K562 (cell line): ENCODE measurements at regions not wholly inside any gene's neighbourhood (a gene's known extent, or its start where the extent isn't known, plus 50 kb on each side); places are given as distances from the start of the nearest gene placed in this dataset.

Experiments
- ATAC-seq: fragments of 200-7000 bp; cut with Tn5 transposase; 3 replicates; pipeline ENCODE4 v1.9.1; 2020; ENCODE audit warnings: moderate library complexity
- BruUV-seq: library from RNA; stranded (reverse); fragments of 400-500 nt; replicated peaks from 2 replicates; lab custom pipeline; 2021; lab: Mats Ljungman, UMichigan
- CTCF ChIA-PET: fragments of 300-600 bp; formaldehyde crosslinking; extraction: SDS; loops from one replicate; lab custom pipeline; 2021; ENCODE audit warnings: low intra/inter-chr PET ratio; lab: Yijun Ruan, JAX
- POLR2A ChIA-PET: fragments of 300-600, 350-650 bp; sonication (Branson Sonifier 250); formaldehyde crosslinking; extraction: SDS; loops from one replicate; lab custom pipeline; 2021; ENCODE audit warnings: antibody characterized with exemption, inconsistent platforms; lab: Yijun Ruan, JAX
- DNase-seq, 4 experiments: peaks; one replicate each; pipeline versions ENCODE4 v3.0.0 to v3.0.0-alpha.2; 2011 to 2018; ENCODE audit warnings: low spot score in 3 of 4, mixed read lengths in 3 of 4; ENCODE audit errors: extremely low read depth in 1 of 4
- FAIRE-seq: peaks from 2 replicates; lab custom pipeline; 2011; peaks lifted over from hg19 to GRCh38; lab: Jason Lieb, UNC
- H2AFZ ChIP-seq: 2 replicates; pipeline ENCODE4 v1.6.0; 2011; ENCODE audit warnings: low read depth, low read length, control low read depth, inconsistent platforms
- H3K27ac ChIP-seq: fragments of 200-600 bp; 3 replicates; pipeline ENCODE4 v1.8.0; 2011; ENCODE audit warnings: low read depth, mild to moderate bottlenecking, control low read depth, inconsistent platforms, low read length, moderate library complexity, mixed read lengths; ENCODE audit errors: extremely low read depth
- H3K27me3 ChIP-seq, 2 experiments: fragments of 300-600 bp in 1 of 2; 2 replicates in 1 of 2; 3 replicates in 1 of 2; pipeline versions ENCODE4 v1.6.0 to v1.8.0; 2011; ENCODE audit warnings: inconsistent platforms in 2 of 2, low read length in 2 of 2, mild to moderate bottlenecking in 1 of 2, mixed read lengths in 1 of 2, moderate library complexity in 1 of 2; ENCODE audit not compliant: control insufficient read depth in 2 of 2, insufficient read depth in 2 of 2
- H3K36me3 ChIP-seq: fragments of 300-600 bp; 3 replicates; pipeline ENCODE4 v1.8.0; 2011; ENCODE audit warnings: mild to moderate bottlenecking, low read length, inconsistent platforms; ENCODE audit not compliant: control insufficient read depth, insufficient read depth
- H3K4me1 ChIP-seq, 2 experiments: fragments of 200-600 bp in 1 of 2; replicated peaks in 1 of 2; 2 replicates in 1 of 2; 3 replicates in 1 of 2; pipeline versions ENCODE4 v1.5.1 to v1.8.0; 2011; ENCODE audit warnings: inconsistent platforms in 2 of 2, low read length in 2 of 2, mild to moderate bottlenecking in 1 of 2, mixed read lengths in 1 of 2, moderate library complexity in 1 of 2; ENCODE audit not compliant: control insufficient read depth in 2 of 2, insufficient read depth in 2 of 2
- H3K4me2 ChIP-seq: 2 replicates; pipeline ENCODE4 v1.6.1; 2011; ENCODE audit warnings: low read length, control low read depth, inconsistent platforms, mixed read lengths; ENCODE audit not compliant: insufficient read depth
- H3K4me3 ChIP-seq: fragments of 200-600 bp; sonication (generic), shearing (Covaris generic); 2 replicates; pipeline ENCODE4 v1.5.1; 2016; ENCODE audit warnings: control low read depth, inconsistent platforms
- H3K79me2 ChIP-seq: fragments of 200-600 bp; 3 replicates; pipeline ENCODE4 v1.8.0; 2011; ENCODE audit warnings: low read length, inconsistent platforms; ENCODE audit not compliant: control insufficient read depth, insufficient read depth
- H3K9ac ChIP-seq, 2 experiments: 2 replicates each; pipeline versions ENCODE4 v1.6.0 to v1.6.1; 2011; ENCODE audit warnings: low read depth in 2 of 2, low read length in 2 of 2, control low read depth in 1 of 2, inconsistent platforms in 1 of 2, mild to moderate bottlenecking in 1 of 2, mixed read lengths in 1 of 2; ENCODE audit not compliant: insufficient read depth in 1 of 2
- H3K9me1 ChIP-seq: one replicate; pipeline ENCODE4 v1.6.0; 2011; ENCODE audit warnings: inconsistent platforms, mild to moderate bottlenecking, low read length, moderate library complexity; ENCODE audit not compliant: control insufficient read depth, insufficient read depth
- H3K9me3 ChIP-seq: replicated peaks from 2 replicates; pipeline ENCODE4 v1.5.1; 2011; ENCODE audit warnings: low read depth, low read length, inconsistent platforms; ENCODE audit not compliant: control insufficient read depth, insufficient read depth
- H4K20me1 ChIP-seq: replicated peaks from 2 replicates; pipeline ENCODE4 v1.6.1; 2011; ENCODE audit warnings: low read length, inconsistent platforms, mixed read lengths; ENCODE audit not compliant: control insufficient read depth, insufficient read depth
- HMGN3 ChIP-seq: IDR thresholded peaks from 2 replicates; pipeline ENCODE4 v1.6.1; 2011; ENCODE audit warnings: borderline replicate concordance, low read depth, mild to moderate bottlenecking, mixed read lengths, low read length; ENCODE audit not compliant: insufficient read length; ENCODE audit errors: extremely low read depth
- MAZ ChIP-seq, 2 experiments: fragments of 450-650 bp in 1 of 2; sonication (generic) in 1 of 2; formaldehyde crosslinking; IDR thresholded peaks in 1 of 2; conservative IDR thresholded peaks in 1 of 2; 2 replicates each; pipeline versions ENCODE4 v1.4.0 to v1.5.0; 2020; ENCODE audit warnings: mild to moderate bottlenecking in 1 of 2, missing genetic modification reagents in 1 of 2
- MEIS2 ChIP-seq: fragments of 450-650 bp; IDR thresholded peaks from 2 replicates; pipeline ENCODE4 v1.6.1; 2014; ENCODE audit warnings: mild to moderate bottlenecking; ENCODE audit not compliant: partially characterized antibody
- SNAPC5 ChIP-seq: fragments of 250-450 bp; sonication (Bioruptor Pico); IDR thresholded peaks from 2 replicates; pipeline ENCODE4 v1.8.0; 2021; ENCODE audit warnings: moderate library complexity, mild to moderate bottlenecking, inconsistent platforms
- ZNF23 ChIP-seq: fragments of 250-450 bp; sonication (Bioruptor Pico); IDR thresholded peaks from 2 replicates; pipeline ENCODE4 v1.4.0; 2020; ENCODE audit warnings: mild to moderate bottlenecking
- ZNF239 ChIP-seq: fragments of 250-450 bp; sonication (Bioruptor Pico); IDR thresholded peaks from 2 replicates; pipeline ENCODE4 v1.4.0; 2020; ENCODE audit warnings: mild to moderate bottlenecking
- ZNF311 ChIP-seq: fragments of 250-450 bp; sonication (Bioruptor Pico); IDR thresholded peaks from 2 replicates; pipeline ENCODE4 v1.4.0; 2020; ENCODE audit warnings: mild to moderate bottlenecking, moderate library complexity
- ZSCAN29 ChIP-seq: fragments of 450-650 bp; IDR thresholded peaks from 2 replicates; pipeline ENCODE4 v1.6.1; 2017
- whole genome bisulfite sequencing: fragments of 100-300 bp; shearing (Covaris generic); methylation state at CpG from one replicate; pipeline ENCODE4 v1.1.6; 2016; ENCODE audit warnings: low coverage, mixed read lengths; ENCODE audit not compliant: insufficient coverage; ENCODE audit errors: missing lambda C conversion rate; 5-methylcytosine and 5-hydroxymethylcytosine counted together
- in situ Hi-C: fragments of 300-500 bp; cut with MboI; formaldehyde crosslinking; loops from 4 replicates; pipeline ENCODE4 v1.15.0; 2018; ENCODE audit warnings: inconsistent platforms, mixed read lengths
- intact Hi-C: fragments of 100-400 bp; cut with micrococcal nuclease; formaldehyde crosslinking; loops from 2 replicates; pipeline ENCODE4 v1.14.2; 2022
- TF ChIP-seq, protein P1 (sequence below): sonication (generic); formaldehyde crosslinking; IDR thresholded peaks from 2 replicates; pipeline ENCODE4 v1.8.1; 2023; ENCODE audit warnings: mild to moderate bottlenecking, missing genetic modification reagents
- TF ChIP-seq, protein P2 (sequence below): fragments of 250-450 bp; sonication (Bioruptor Pico); IDR thresholded peaks from 2 replicates; pipeline ENCODE4 v1.4.0; 2020
- TF ChIP-seq, protein P3 (sequence below): fragments of 450-650 bp; formaldehyde crosslinking; IDR thresholded peaks from 2 replicates; pipeline ENCODE4 v1.4.0; 2020; ENCODE audit warnings: mild to moderate bottlenecking, moderate library complexity

DNA sequence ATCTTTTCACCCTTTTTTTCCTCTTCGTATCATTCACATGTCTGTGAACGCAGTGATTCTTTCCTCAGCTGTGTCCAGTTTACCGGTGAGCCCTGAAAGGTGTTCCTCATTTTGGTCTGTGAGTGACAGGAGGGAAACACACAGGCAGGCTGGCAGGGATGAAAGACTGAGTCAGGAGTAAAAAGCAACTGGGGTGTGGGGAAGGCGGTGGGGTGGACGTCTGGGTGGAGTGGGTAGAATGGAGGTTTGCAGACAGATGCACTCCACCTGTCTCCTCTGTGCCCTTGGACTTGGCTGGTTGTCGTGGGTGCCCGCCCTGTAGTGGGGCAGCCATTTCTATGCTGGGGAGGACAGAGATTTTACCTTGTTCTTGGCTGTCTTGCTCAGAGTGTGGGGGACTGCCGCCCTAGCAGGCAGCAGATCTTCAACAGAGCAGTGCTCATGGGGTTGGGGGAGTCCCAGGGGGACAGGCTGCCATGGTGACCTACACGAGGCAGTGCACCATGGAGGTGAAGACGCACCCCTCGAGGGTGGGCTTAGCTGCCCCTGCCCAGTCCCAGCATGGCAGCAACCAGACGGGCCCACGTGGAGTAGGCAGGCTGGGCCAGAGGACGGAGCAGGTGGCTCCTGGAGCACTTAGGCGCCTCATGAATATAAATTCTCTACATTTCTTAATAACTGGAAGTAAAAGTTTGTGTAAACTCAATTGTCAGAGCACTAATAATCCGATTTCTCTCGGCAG lies 603.7 kb downstream of the TBC1D22A start (continued):
- TF ChIP-seq, protein P1, sequence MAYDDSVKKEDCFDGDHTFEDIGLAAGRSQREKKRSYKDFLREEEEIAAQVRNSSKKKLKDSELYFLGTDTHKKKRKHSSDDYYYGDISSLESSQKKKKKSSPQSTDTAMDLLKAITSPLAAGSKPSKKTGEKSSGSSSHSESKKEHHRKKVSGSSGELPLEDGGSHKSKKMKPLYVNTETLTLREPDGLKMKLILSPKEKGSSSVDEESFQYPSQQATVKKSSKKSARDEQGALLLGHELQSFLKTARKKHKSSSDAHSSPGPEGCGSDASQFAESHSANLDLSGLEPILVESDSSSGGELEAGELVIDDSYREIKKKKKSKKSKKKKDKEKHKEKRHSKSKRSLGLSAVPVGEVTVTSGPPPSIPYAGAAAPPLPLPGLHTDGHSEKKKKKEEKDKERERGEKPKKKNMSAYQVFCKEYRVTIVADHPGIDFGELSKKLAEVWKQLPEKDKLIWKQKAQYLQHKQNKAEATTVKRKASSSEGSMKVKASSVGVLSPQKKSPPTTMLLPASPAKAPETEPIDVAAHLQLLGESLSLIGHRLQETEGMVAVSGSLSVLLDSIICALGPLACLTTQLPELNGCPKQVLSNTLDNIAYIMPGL (CRISPR knock-in tag), result no peak
- TF ChIP-seq MEIS2 (no peak), ZNF23 (CRISPR knock-in tag) (no peak)

DNA sequence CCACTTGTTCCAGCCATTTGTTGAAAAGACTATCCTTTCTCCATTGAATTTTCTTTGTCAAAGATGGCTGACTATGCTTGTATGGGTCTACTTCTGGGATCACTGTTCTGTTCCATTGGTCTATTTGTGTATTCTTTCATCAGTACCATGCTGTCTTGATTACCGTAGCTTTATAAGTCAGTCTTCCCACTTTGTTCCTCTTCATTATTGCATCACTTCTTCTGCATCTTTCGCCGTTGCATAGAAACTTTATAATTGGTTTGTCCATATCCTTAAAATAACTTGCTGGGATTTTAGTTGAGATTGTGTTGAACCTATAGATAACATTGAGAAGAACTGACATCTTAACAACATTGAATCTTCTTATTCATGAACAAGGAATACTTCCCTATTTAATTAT lies 598.8 kb downstream of the TBC1D22A start:
- FAIRE-seq, result no peak
- 0% methylated on average over 3 of the region's 3 CpGs for WGBS
- Histone ChIP-seq H4K20me1 (no peaks in the 10 kb centered on the region), H3K27ac (no peak overlapping the region), H3K36me3 (no peaks in the 10 kb centered on the region), H3K4me2 (no peak overlapping the region), H3K27me3 (0 out of 5 replicates have a peak, but pooled peaks cover 0 to 5% of the 10 kb centered on the region in 2 experiments), H3K4me1 (no peaks in the 10 kb centered on the region), H3K9me1 (no peaks in the 10 kb centered on the region), H3K79me2 (no peaks in the 10 kb centered on the region), H3K9me3 (no peaks in the 10 kb centered on the region), H3K9ac (no peak overlapping the region), H3K4me3 (no peak overlapping the region), H2AFZ (no peak overlapping the region)
- POLR2A ChIA-PET, result no interaction called here
- DNase-seq, result no peak
- ATAC-seq, result no peak
- CTCF ChIA-PET, result no interaction called here
- no TSS peak for BruUV-seq
- in situ Hi-C loops, result no loop called here
- intact Hi-C loops, result no loop called here
- TF ChIP-seq MAZ (CRISPR knock-in tag; conservative IDR thresholded peaks at IDR 0.05 in 1 of 2, IDR thresholded peaks at IDR 0.05 in 1 of 2) (no peak), ZSCAN29 (no peak), HMGN3 (no peak), ZNF239 (CRISPR knock-in tag) (no peak), ZNF311 (no peak), SNAPC5 (CRISPR knock-in tag) (no peak)
- TF ChIP-seq, protein P2, sequence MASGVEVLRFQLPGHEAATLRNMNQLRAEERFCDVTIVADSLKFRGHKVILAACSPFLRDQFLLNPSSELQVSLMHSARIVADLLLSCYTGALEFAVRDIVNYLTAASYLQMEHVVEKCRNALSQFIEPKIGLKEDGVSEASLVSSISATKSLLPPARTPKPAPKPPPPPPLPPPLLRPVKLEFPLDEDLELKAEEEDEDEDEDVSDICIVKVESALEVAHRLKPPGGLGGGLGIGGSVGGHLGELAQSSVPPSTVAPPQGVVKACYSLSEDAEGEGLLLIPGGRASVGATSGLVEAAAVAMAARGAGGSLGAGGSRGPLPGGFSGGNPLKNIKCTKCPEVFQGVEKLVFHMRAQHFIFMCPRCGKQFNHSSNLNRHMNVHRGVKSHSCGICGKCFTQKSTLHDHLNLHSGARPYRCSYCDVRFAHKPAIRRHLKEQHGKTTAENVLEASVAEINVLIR (CRISPR knock-in tag), result no peak
- TF ChIP-seq, protein P3, sequence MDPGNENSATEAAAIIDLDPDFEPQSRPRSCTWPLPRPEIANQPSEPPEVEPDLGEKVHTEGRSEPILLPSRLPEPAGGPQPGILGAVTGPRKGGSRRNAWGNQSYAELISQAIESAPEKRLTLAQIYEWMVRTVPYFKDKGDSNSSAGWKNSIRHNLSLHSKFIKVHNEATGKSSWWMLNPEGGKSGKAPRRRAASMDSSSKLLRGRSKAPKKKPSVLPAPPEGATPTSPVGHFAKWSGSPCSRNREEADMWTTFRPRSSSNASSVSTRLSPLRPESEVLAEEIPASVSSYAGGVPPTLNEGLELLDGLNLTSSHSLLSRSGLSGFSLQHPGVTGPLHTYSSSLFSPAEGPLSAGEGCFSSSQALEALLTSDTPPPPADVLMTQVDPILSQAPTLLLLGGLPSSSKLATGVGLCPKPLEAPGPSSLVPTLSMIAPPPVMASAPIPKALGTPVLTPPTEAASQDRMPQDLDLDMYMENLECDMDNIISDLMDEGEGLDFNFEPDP (CRISPR knock-in tag), result no peak
